ENCODE measurements at regions not wholly inside any gene's neighbourhood (a gene's known extent, or its start where the extent isn't known, plus 50 kb on each side); places are given as distances from the start of the nearest gene placed in this dataset.

- DNase-seq (ENCODE audit: extremely low spot score) = no peak
- ChIA-PET POLR2A (no interaction called here), CTCF (no interaction called here)
- no peak for TF ChIP-seq FOXK2 (IDR thresholded peaks at IDR 0.05)
- TF ChIP-seq NFRKB (IDR thresholded peaks at IDR 0.05) = no peak
- TF ChIP-seq ARNT (IDR thresholded peaks at IDR 0.05) = no peak
- no peak for TF ChIP-seq ZNF384 (IDR thresholded peaks at IDR 0.05)
- no peak for TF ChIP-seq TARDBP (IDR thresholded peaks at IDR 0.05)
- no peak for TF ChIP-seq SUZ12 (IDR thresholded peaks at IDR 0.05)
- no peak for TF ChIP-seq ELF4 (IDR thresholded peaks at IDR 0.05)
- no peak for TF ChIP-seq SP1 (IDR thresholded peaks at IDR 0.05)
- TF ChIP-seq BHLHE40 (IDR thresholded peaks at IDR 0.05; ENCODE audit: borderline replicate concordance) = no peak
- TF ChIP-seq L3MBTL2 (conservative IDR thresholded peaks at IDR 0.05) = no peak
These were observed 358.6 kb upstream of the CDH11 start for GRCh38 chr16:65480281-65481091.

- POLR2A ChIA-PET = no interaction called here
- TF ChIP-seq ELF4 (IDR thresholded peaks at IDR 0.05) = no peak
- TF ChIP-seq HDGF (IDR thresholded peaks at IDR 0.05; ENCODE audit: borderline replicate concordance) = no peak
- no peak for TF ChIP-seq L3MBTL2 (conservative IDR thresholded peaks at IDR 0.05)
- TF ChIP-seq LEF1 (IDR thresholded peaks at IDR 0.05; ENCODE audit: borderline replicate concordance) = no peak
- no peak for TF ChIP-seq FOXM1 (IDR thresholded peaks at IDR 0.05; ENCODE audit: borderline replicate concordance)
- TF ChIP-seq ZNF384 (IDR thresholded peaks at IDR 0.05) = no peak
- no peak for TF ChIP-seq BHLHE40 (IDR thresholded peaks at IDR 0.05; ENCODE audit: borderline replicate concordance)
- TF ChIP-seq FOXK2 (IDR thresholded peaks at IDR 0.05) = no peak
- no peak for TF ChIP-seq PKNOX1 (IDR thresholded peaks at IDR 0.05)
- no peak for TF ChIP-seq TARDBP (IDR thresholded peaks at IDR 0.05)
- TF ChIP-seq FOXA1 (IDR thresholded peaks at IDR 0.05) = no peak
- CTCF ChIA-PET = no interaction called here
- no peak for DNase-seq (ENCODE audit: extremely low spot score)
These were observed 354.6 kb upstream of the CDH11 start for GRCh38 chr16:65476448-65476955.

GRCh38 chr16:65473699-65474098 is 351.8 kb upstream of the CDH11 start:
- no peak for DNase-seq (ENCODE audit: extremely low spot score)
- CTCF ChIA-PET = no interaction called here
- POLR2A ChIA-PET = no interaction called here
- TF ChIP-seq HDGF (IDR thresholded peaks at IDR 0.05; ENCODE audit: borderline replicate concordance) (no peak), ARNT (IDR thresholded peaks at IDR 0.05) (no peak), SP1 (IDR thresholded peaks at IDR 0.05) (no peak), ZNF384 (IDR thresholded peaks at IDR 0.05) (no peak), FOXM1 (IDR thresholded peaks at IDR 0.05; ENCODE audit: borderline replicate concordance) (no peak), FOXA1 (IDR thresholded peaks at IDR 0.05) (no peak), FOXK2 (IDR thresholded peaks at IDR 0.05) (no peak), ELF4 (IDR thresholded peaks at IDR 0.05) (no peak), PKNOX1 (IDR thresholded peaks at IDR 0.05) (no peak), CTBP1 (IDR thresholded peaks at IDR 0.05; ENCODE audit: borderline replicate concordance) (no peak), L3MBTL2 (conservative IDR thresholded peaks at IDR 0.05) (no peak), BHLHE40 (IDR thresholded peaks at IDR 0.05; ENCODE audit: borderline replicate concordance) (no peak)

- POLR2A ChIA-PET = no interaction called here
- CTCF ChIA-PET = no interaction called here
- TF ChIP-seq SP1 (IDR thresholded peaks at IDR 0.05) = no peak
- no peak for TF ChIP-seq HDGF (IDR thresholded peaks at IDR 0.05; ENCODE audit: borderline replicate concordance)
- TF ChIP-seq BHLHE40 (IDR thresholded peaks at IDR 0.05; ENCODE audit: borderline replicate concordance) = no peak
- no peak for TF ChIP-seq SUZ12 (IDR thresholded peaks at IDR 0.05)
- TF ChIP-seq FOXA1 (IDR thresholded peaks at IDR 0.05) = no peak
- TF ChIP-seq NFRKB (IDR thresholded peaks at IDR 0.05) = no peak
- TF ChIP-seq CTBP1 (IDR thresholded peaks at IDR 0.05; ENCODE audit: borderline replicate concordance) = no peak
These were observed 347.3 kb upstream of the CDH11 start for GRCh38 chr16:65469116-65469515.

GRCh38 chr16:65468133-65468532 is 346.3 kb upstream of the CDH11 start:
- POLR2A ChIA-PET = no interaction called here
- CTCF ChIA-PET = no interaction called here
- DNase-seq (ENCODE audit: extremely low spot score) = no peak
- no peak for TF ChIP-seq FOXA1 (IDR thresholded peaks at IDR 0.05)
- no peak for TF ChIP-seq HDGF (IDR thresholded peaks at IDR 0.05; ENCODE audit: borderline replicate concordance)
- TF ChIP-seq LEF1 (IDR thresholded peaks at IDR 0.05; ENCODE audit: borderline replicate concordance) = no peak
- no peak for TF ChIP-seq CTBP1 (IDR thresholded peaks at IDR 0.05; ENCODE audit: borderline replicate concordance)
- TF ChIP-seq ARNT (IDR thresholded peaks at IDR 0.05) = no peak
- TF ChIP-seq ZNF384 (IDR thresholded peaks at IDR 0.05) = no peak
- no peak for TF ChIP-seq ELF4 (IDR thresholded peaks at IDR 0.05)
- no peak for TF ChIP-seq FOXM1 (IDR thresholded peaks at IDR 0.05; ENCODE audit: borderline replicate concordance)
- TF ChIP-seq SUZ12 (IDR thresholded peaks at IDR 0.05) = no peak
- no peak for TF ChIP-seq TARDBP (IDR thresholded peaks at IDR 0.05)
- TF ChIP-seq FOXK2 (IDR thresholded peaks at IDR 0.05) = no peak
- no peak for TF ChIP-seq SP1 (IDR thresholded peaks at IDR 0.05)
- no peak for TF ChIP-seq L3MBTL2 (conservative IDR thresholded peaks at IDR 0.05)
- no peak for TF ChIP-seq PKNOX1 (IDR thresholded peaks at IDR 0.05)
- no peak for TF ChIP-seq NFRKB (IDR thresholded peaks at IDR 0.05)
- no peak for TF ChIP-seq BHLHE40 (IDR thresholded peaks at IDR 0.05; ENCODE audit: borderline replicate concordance)

More at GRCh38 chr16:65469116-65469515, 347.3 kb upstream of the CDH11 start:
- DNase-seq (ENCODE audit: extremely low spot score) = no peak

GRCh38 chr16:65463652-65464260 is 341.9 kb upstream of the CDH11 start:
- ChIA-PET POLR2A (no interaction called here), CTCF (no interaction called here)
- TF ChIP-seq ARNT (IDR thresholded peaks at IDR 0.05) = no peak
- no peak for TF ChIP-seq BHLHE40 (IDR thresholded peaks at IDR 0.05; ENCODE audit: borderline replicate concordance)
- no peak for TF ChIP-seq CTBP1 (IDR thresholded peaks at IDR 0.05; ENCODE audit: borderline replicate concordance)
- no peak for TF ChIP-seq HDGF (IDR thresholded peaks at IDR 0.05; ENCODE audit: borderline replicate concordance)
- no peak for TF ChIP-seq TARDBP (IDR thresholded peaks at IDR 0.05)
- TF ChIP-seq FOXK2 (IDR thresholded peaks at IDR 0.05) = no peak
- TF ChIP-seq ZNF384 (IDR thresholded peaks at IDR 0.05) = no peak
- TF ChIP-seq PKNOX1 (IDR thresholded peaks at IDR 0.05) = no peak
- no peak for TF ChIP-seq SP1 (IDR thresholded peaks at IDR 0.05)
- TF ChIP-seq ELF4 (IDR thresholded peaks at IDR 0.05) = no peak
- no peak for DNase-seq (ENCODE audit: extremely low spot score)

Measured in HEK293T (cell line).